SK-N-MC (cell line): ENCODE measurements at regions not wholly inside any gene's neighbourhood (a gene's known extent, or its start where the extent isn't known, plus 50 kb on each side); places are given as distances from the start of the nearest gene placed in this dataset.

ENCODE experiments used
- DNase-seq: peaks from one replicate; pipeline ENCODE4 v3.0.0-alpha.2; 2011; ENCODE audit warnings: low read depth, low spot score
- H3K27ac ChIP-seq: fragments of 200-600 bp; sonication (generic); 2 replicates; pipeline ENCODE4 v1.5.1; 2016; ENCODE audit warnings: mixed run types
- H3K36me3 ChIP-seq: fragments of 200-600 bp; sonication (generic); 2 replicates; pipeline ENCODE4 v1.6.1; 2017; ENCODE audit warnings: antibody characterized with exemption, low read length, mixed read lengths; ENCODE audit not compliant: insufficient read depth
- H3K4me3 ChIP-seq: fragments of 200-600 bp; sonication (generic); 2 replicates; pipeline ENCODE4 v1.5.1; 2016
- H3K9ac ChIP-seq: fragments of 200-600 bp; sonication (generic); 2 replicates; pipeline ENCODE4 v1.8.0; 2017; ENCODE audit warnings: mixed run types, mixed read lengths; ENCODE audit not compliant: insufficient read length
- H3K9me3 ChIP-seq: fragments of 200-600 bp; sonication (generic); 2 replicates; pipeline ENCODE4 v1.6.1; 2017; ENCODE audit warnings: low read depth, mild to moderate bottlenecking, antibody characterized with exemption, low read length, moderate library complexity, mixed read lengths
- EZH2 ChIP-seq: fragments of 200-600 bp; sonication (generic); IDR thresholded peaks from one replicate; pipeline ENCODE4 v1.6.1; 2017; ENCODE audit warnings: antibody characterized with exemption
- FOXP2 ChIP-seq: optimal IDR thresholded peaks from 2 replicates; pipeline ENCODE3; 2011; ENCODE audit warnings: mild to moderate bottlenecking, moderate library complexity; ENCODE audit not compliant: insufficient read depth; ENCODE audit errors: extremely low read length, control extremely low read depth
- POLR2AphosphoS5 ChIP-seq: IDR thresholded peaks from 2 replicates; pipeline ENCODE4 v1.6.1; 2012; ENCODE audit warnings: mild to moderate bottlenecking, low read depth, low read length, borderline replicate concordance

- Histone ChIP-seq H3K4me3 (no peak overlapping the region), H3K27ac (no peak overlapping the region), H3K36me3 (no peaks in the 10 kb centered on the region), H3K9me3 (no peaks in the 10 kb centered on the region), H3K9ac (no peak overlapping the region)
- no peak for DNase-seq
- no peak for TF ChIP-seq FOXP2
- TF ChIP-seq POLR2AphosphoS5: no peak
- no peak for TF ChIP-seq EZH2
These were observed 478.2 kb downstream of the SPATA31D1 start for GRCh38 chr9:82466616-82467260.

- Histone ChIP-seq H3K9me3 (no peaks in the 10 kb centered on the region), H3K9ac (no peak overlapping the region), H3K4me3 (no peak overlapping the region), H3K36me3 (no peaks in the 10 kb centered on the region), H3K27ac (no peak overlapping the region)
- TF ChIP-seq FOXP2 (no peak), EZH2 (no peak), POLR2AphosphoS5 (no peak)
- no peak for DNase-seq
These were observed 478.9 kb downstream of the SPATA31D1 start for GRCh38 chr9:82467436-82467835.

- no peak for DNase-seq
- H3K4me3 ChIP-seq: no peak overlapping the region
- H3K9ac ChIP-seq: no peak overlapping the region
- H3K36me3 ChIP-seq: no peaks in the 10 kb centered on the region
- no peak overlapping the region for H3K27ac ChIP-seq
- TF ChIP-seq POLR2AphosphoS5 (no peak), FOXP2 (no peak), EZH2 (no peak)
- no peaks in the 10 kb centered on the region for H3K9me3 ChIP-seq
These were observed 485.7 kb downstream of the SPATA31D1 start for GRCh38 chr9:82474235-82474634.

GRCh38 chr9:82475584-82476301, 487.2 kb downstream of the SPATA31D1 start:
- DNase-seq: no peak
- H3K36me3 ChIP-seq: no peaks in the 10 kb centered on the region
- no peak overlapping the region for H3K27ac ChIP-seq
- H3K4me3 ChIP-seq: no peak overlapping the region
- no peak for TF ChIP-seq EZH2
- no peak for TF ChIP-seq FOXP2
- TF ChIP-seq POLR2AphosphoS5: no peak
- H3K9ac ChIP-seq: no peak overlapping the region
- H3K9me3 ChIP-seq: no peaks in the 10 kb centered on the region

GRCh38 chr9:82480921-82481320, 492.3 kb downstream of the SPATA31D1 start:
- no peaks in the 10 kb centered on the region for H3K36me3 ChIP-seq
- H3K9ac ChIP-seq: no peak overlapping the region
- H3K4me3 ChIP-seq: no peak overlapping the region
- no peak for DNase-seq
- H3K27ac ChIP-seq: no peak overlapping the region
- TF ChIP-seq POLR2AphosphoS5 (no peak), EZH2 (no peak), FOXP2 (no peak)
- no peaks in the 10 kb centered on the region for H3K9me3 ChIP-seq

GRCh38 chr9:82487935-82488312, 499.4 kb downstream of the SPATA31D1 start:
- TF ChIP-seq EZH2 (no peak), POLR2AphosphoS5 (no peak), FOXP2 (no peak)
- Histone ChIP-seq H3K9ac (no peak overlapping the region), H3K27ac (no peak overlapping the region), H3K9me3 (no peaks in the 10 kb centered on the region), H3K36me3 (no peaks in the 10 kb centered on the region), H3K4me3 (no peak overlapping the region)
- DNase-seq: no peak

- Histone ChIP-seq H3K9ac (no peak overlapping the region), H3K36me3 (no peaks in the 10 kb centered on the region), H3K27ac (no peak overlapping the region), H3K9me3 (no peaks in the 10 kb centered on the region), H3K4me3 (no peak overlapping the region)
- TF ChIP-seq FOXP2: no peak
- no peak for TF ChIP-seq EZH2
- TF ChIP-seq POLR2AphosphoS5: no peak
- DNase-seq: no peak
These were observed 500.0 kb downstream of the SPATA31D1 start for GRCh38 chr9:82488313-82489200.

- no peak overlapping the region for H3K9ac ChIP-seq
- H3K4me3 ChIP-seq: no peak overlapping the region
- H3K27ac ChIP-seq: no peak overlapping the region
These were observed 500.7 kb downstream of the SPATA31D1 start for GRCh38 chr9:82489201-82489821.

More at GRCh38 chr9:82489201-82489821, 500.7 kb downstream of the SPATA31D1 start:
- no peaks in the 10 kb centered on the region for H3K36me3 ChIP-seq
- TF ChIP-seq FOXP2 (no peak), EZH2 (no peak), POLR2AphosphoS5 (no peak)
- no peaks in the 10 kb centered on the region for H3K9me3 ChIP-seq
- no peak for DNase-seq
